ENCODE measurements at regions not wholly inside any gene's neighbourhood (a gene's known extent, or its start where the extent isn't known, plus 50 kb on each side); places are given as distances from the start of the nearest gene placed in this dataset.

- no peak overlapping the region for H3K27ac ChIP-seq (ENCODE audit: extremely low read length, insufficient read depth, low read length)
- DNase-seq (ENCODE audit: low spot score): no peak
- no peak for TF ChIP-seq TSC22D2 (CRISPR knock-in tag; IDR thresholded peaks at IDR 0.05; ENCODE audit: borderline replicate concordance)
- TF ChIP-seq ZFP36L2 (CRISPR knock-in tag; IDR thresholded peaks at IDR 0.05): no peak
- TF ChIP-seq ZBTB40 (IDR thresholded peaks at IDR 0.05): no peak
- no peak for TF ChIP-seq ZBTB40 (CRISPR knock-in tag; IDR thresholded peaks at IDR 0.05)
- TF ChIP-seq ZNF570 (CRISPR knock-in tag; IDR thresholded peaks at IDR 0.05; ENCODE audit: borderline replicate concordance): no peak
- TF ChIP-seq SAP130 (CRISPR knock-in tag; IDR thresholded peaks at IDR 0.05; ENCODE audit: low read depth): no peak
- no peak for TF ChIP-seq TCF7 (IDR thresholded peaks at IDR 0.05; ENCODE audit: low read depth)
- intact Hi-C loops (cut with micrococcal nuclease; ENCODE audit: unreplicated experiment): loop anchor here (5.0 kb wide), 1 partner anchor 764 kb away; no protein-coding TSS in a partner anchor
- in situ Hi-C loops (cut with HindIII; ENCODE audit: extremely low pct_ligation_motif_present, low pct_unique_long_range_greater_than_20kb): no loop called here
- POLR2A ChIA-PET: no interaction called here
- no peaks in the 10 kb centered on the region for H3K9me3 ChIP-seq (ENCODE audit: low read length)
- H3K36me3 ChIP-seq (replicated peaks in 1 of 2; ENCODE audit: control insufficient read depth in 1 of 2, insufficient read depth in 2 of 2, low read length in 2 of 2): no peaks in the 10 kb centered on the region
- no peaks in the 10 kb centered on the region for H4K20me1 ChIP-seq (ENCODE audit: insufficient read depth, low read length)
- no peak overlapping the region for H3K4me2 ChIP-seq (ENCODE audit: low read depth, low read length)
- ATAC-seq: no peak
- no TSS peak for BruUV-seq (replicated peaks)
- H2AFZ ChIP-seq (ENCODE audit: low read length): no peak overlapping the region
- H3K4me1 ChIP-seq (ENCODE audit: insufficient read depth, low read length): no peaks in the 10 kb centered on the region
- no peaks in the 10 kb centered on the region for H3K79me2 ChIP-seq (ENCODE audit: insufficient read depth, low read length)
- CTCF ChIA-PET (ENCODE audit: low intra/inter-chr PET ratio, low total read pairs): no interaction called here
- H3K9ac ChIP-seq (ENCODE audit: insufficient read depth, low read depth, low read length): no peak overlapping the region
- WGBS (ENCODE audit: low lambda C conversion rate): 47% methylated on average over 2 of the region's 2 CpGs
- peaks cover 0 to 1% of the 10 kb centered on the region in 2 experiments; a peak in 1 of 5 replicates for H3K27me3 ChIP-seq (ENCODE audit: control insufficient read depth in 1 of 2, insufficient read depth in 2 of 2, low read length in 2 of 2)
- no peak overlapping the region for H3K4me3 ChIP-seq (replicated peaks in 1 of 3; ENCODE audit: insufficient read depth in 1 of 3, low read depth in 2 of 3, low read length in 3 of 3)
- FAIRE-seq: no peak
Observed at GRCh38 chr10:22803261-22803885, 89.0 kb upstream of the PIP4K2A start.
